OCI-LY7 (cell line): ENCODE measurements at regions not wholly inside any gene's neighbourhood (a gene's known extent, or its start where the extent isn't known, plus 50 kb on each side); places are given as distances from the start of the nearest gene placed in this dataset.

Source experiments
- EZH2phosphoT487 ChIP-seq: fragments of 200-600 bp; sonication (generic); IDR thresholded peaks from 2 replicates; pipeline ENCODE4 v1.6.1; 2018; ENCODE audit warnings: low read depth, borderline replicate concordance, mild to moderate bottlenecking, mixed run types, antibody characterized with exemption, low read length, moderate library complexity, mixed read lengths
- TF ChIP-seq, protein P1 (sequence below): fragments of 200-600 bp; sonication (generic); conservative IDR thresholded peaks from 2 replicates; pipeline ENCODE4 v1.5.1; 2014; ENCODE audit warnings: mild to moderate bottlenecking, antibody characterized with exemption, low read length, moderate library complexity, mixed read lengths

DNA sequence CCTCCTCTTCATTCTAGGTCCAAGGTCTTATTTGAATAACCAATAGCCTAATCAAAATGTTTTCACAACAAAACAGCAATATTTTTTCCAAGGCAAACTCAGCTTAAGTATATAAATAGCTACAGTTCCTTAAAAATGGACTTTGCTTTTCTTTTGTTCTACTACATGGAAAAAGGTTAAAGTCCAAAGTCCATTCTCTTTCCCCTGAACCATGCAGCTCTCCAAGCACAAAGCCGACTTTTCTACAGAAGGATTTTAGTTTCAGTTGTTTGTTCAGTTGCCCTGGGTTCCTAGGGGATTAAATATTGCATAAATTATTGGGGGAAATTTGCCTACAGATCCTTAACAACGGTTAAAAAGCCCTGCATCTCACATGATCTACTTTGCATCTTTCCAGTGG lies 677.0 kb upstream of the KLF4 start:
- TF ChIP-seq, protein P1, sequence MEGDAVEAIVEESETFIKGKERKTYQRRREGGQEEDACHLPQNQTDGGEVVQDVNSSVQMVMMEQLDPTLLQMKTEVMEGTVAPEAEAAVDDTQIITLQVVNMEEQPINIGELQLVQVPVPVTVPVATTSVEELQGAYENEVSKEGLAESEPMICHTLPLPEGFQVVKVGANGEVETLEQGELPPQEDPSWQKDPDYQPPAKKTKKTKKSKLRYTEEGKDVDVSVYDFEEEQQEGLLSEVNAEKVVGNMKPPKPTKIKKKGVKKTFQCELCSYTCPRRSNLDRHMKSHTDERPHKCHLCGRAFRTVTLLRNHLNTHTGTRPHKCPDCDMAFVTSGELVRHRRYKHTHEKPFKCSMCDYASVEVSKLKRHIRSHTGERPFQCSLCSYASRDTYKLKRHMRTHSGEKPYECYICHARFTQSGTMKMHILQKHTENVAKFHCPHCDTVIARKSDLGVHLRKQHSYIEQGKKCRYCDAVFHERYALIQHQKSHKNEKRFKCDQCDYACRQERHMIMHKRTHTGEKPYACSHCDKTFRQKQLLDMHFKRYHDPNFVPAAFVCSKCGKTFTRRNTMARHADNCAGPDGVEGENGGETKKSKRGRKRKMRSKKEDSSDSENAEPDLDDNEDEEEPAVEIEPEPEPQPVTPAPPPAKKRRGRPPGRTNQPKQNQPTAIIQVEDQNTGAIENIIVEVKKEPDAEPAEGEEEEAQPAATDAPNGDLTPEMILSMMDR: no peak
- no peak for TF ChIP-seq EZH2phosphoT487
